Stimulated activated CD4-positive, alpha-beta T cell treated with anti-CD3 and anti-CD28 coated beads, Interleukin-4, amount 100 ng/mL, for 1 hour (primary cell): ENCODE measurements at regions not wholly inside any gene's neighbourhood (a gene's known extent, or its start where the extent isn't known, plus 50 kb on each side); places are given as distances from the start of the nearest gene placed in this dataset.

Experiments used
- DNase-seq: peaks from one replicate; pipeline ENCODE4 v3.0.0-alpha.2; 2020

DNA sequence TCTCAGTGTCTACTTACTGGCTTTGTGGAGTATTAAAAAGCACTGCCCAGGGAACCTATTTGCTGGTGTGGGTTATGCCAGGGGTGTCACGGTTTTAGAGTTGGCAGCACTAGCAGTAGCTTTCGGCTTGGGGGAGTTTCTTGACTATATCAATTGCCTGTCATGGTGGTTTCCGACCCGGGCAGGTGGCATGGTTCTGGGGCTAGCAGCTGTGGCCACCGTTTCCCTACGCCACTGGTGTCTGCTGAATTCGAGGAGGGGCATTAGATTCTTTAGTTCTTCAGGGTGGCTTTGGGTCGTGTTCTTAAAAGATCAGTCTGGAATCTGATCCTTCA lies 55.6 kb upstream of the FOXC1 start:
- DNase-seq = no peak

- peak; percentile 81 for DNase-seq
These were observed 55.0 kb upstream of the FOXC1 start for GRCh38 chr6:1554476-1555310.

DNA sequence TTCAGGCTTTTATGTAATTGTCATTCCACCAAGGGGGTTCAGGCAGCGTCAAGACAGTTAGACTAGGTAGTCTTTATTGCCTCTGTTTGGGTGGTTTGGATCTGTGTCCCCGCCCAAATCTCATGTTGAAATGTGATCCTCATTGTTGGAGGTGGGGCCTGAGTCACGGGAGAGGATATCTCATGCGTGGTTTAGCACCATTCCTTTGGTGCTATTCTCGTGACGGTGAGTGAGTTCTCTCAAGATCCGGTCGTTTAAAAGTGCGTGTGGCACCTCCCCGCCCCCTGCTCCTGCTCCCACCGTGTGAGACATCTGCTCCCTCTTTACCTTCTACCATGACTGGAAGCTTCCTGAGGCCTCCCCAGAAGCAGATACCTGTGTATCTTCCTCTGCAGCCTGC lies 51.3 kb upstream of the FOXC1 start:
- no peak for DNase-seq
